A172 (cell line): ENCODE measurements at regions not wholly inside any gene's neighbourhood (a gene's known extent, or its start where the extent isn't known, plus 50 kb on each side); places are given as distances from the start of the nearest gene placed in this dataset.
"Not testable (repeated sequence)": the region's sequence is repeated elsewhere in the genome, so short reads cannot be mapped to it uniquely, and the experiment has no call there.

Experiments
- DNase-seq: peaks from one replicate; pipeline ENCODE4 v3.0.0-alpha.2; 2015; ENCODE audit warnings: low spot score

GRCh38 chr10:36452851-36453250 lies 672.5 kb upstream of the ANKRD30A start:
- no peak for DNase-seq

- no peak for DNase-seq
Measured at GRCh38 chr10:36451391-36451970, 673.9 kb upstream of the ANKRD30A start.

DNA sequence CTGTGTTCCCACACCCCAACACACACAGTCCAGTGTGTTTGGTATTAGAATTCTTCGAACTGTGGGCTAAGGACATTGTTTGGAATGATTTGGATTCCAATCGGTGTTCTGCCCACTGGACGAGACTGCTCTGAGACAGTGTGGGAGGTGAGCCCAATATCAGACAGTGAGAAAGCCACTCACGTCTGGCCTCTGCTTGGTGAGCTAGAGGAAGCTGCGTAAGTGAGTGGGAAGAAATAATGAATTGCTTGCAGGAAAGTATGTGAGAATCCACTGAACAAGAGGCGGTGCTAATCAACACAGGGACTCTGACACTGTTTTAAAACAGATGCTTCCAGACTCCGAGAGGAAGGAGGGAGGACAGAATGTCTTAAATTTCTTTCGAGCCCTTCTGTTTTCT lies 675.0 kb upstream of the ANKRD30A start:
- DNase-seq: no peak

DNA sequence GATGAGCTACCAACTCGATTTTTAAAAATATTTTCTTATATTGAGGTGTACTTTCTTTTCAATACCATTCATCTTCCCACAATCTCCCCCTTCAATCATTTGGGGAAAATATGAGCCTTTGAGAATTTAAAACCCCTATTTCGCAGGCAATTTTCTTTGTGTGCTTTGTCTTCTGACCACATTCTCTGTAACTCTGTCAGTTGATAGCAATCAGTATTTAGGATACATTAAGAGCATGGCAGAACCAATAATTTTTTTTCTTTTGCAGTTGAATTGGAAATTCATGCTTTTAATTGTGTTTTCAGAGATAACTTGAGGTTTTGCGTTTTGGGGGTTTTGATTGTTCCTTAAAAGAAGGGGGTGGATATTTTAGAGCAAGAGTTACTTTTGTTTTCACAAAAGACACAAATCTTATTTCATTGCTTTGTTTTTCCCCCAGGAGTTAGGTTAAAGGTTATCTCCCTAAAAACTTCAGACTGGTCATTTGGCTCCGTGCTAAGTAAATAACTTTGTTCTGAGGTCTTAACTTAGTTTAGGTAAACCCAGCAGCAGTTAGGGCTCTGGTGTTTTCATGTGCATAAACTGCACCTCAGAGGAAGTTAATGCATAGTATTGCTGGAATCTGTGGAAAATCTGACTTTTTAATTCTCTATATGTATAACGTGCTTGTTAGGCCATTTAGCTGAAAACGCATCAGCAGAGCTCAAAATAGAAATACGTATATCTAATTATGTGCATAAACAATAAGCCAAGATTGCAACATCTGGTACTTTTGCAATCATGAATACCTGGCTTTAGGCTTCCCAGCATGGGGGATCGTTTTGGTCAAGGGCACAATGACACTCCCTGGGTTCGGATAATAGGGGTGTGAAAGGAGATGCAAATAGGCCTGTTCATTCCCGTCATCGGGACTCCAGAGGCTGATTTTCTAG lies 676.4 kb upstream of the ANKRD30A start:
- no peak for DNase-seq

DNA sequence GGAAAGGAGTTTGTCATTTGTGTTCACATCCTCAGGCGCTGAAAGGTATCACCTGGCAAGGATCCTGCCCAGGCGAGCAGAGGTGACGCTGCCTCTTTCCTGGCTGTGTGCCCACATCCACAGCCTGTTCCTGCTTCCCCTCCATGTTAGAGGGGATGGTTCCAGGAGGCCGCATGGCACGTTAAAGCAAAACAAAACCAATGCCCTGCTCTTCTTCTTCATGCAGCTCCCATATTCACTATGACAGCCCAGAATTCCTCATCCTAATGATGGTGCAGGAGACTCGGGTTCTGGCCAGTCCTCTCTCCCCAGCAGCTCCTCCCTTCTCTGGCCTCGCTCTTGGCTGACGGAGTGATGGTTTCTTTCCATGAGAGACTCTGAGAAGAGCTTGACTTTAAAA lies 678.5 kb upstream of the ANKRD30A start:
- DNase-seq: no peak

DNA sequence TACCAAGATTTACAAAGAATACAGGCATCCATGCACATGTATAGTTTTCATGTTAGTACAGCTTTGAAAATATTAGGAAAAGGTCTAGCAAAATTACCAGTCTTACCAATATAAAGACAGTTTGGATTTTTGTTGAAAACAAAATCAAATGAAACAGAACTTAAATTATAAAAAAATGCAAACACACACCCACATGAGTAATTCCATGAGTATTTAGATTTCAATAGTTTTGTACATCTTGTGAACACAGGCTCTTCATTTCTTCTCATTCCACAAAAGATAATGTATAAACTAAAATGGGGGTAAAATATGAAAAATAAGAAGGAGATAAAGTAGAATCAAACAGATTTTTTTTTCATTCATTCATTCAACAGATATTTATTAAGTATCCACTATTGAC lies 682.2 kb upstream of the ANKRD30A start:
- DNase-seq: no peak

- peak; percentile 48 for DNase-seq
Measured at GRCh38 chr10:36441557-36441956, 683.8 kb upstream of the ANKRD30A start.

GRCh38 chr10:36440539-36440938 lies 684.9 kb upstream of the ANKRD30A start:
- DNase-seq: no peak

GRCh38 chr10:36437367-36437766 lies 688.0 kb upstream of the ANKRD30A start:
- DNase-seq: no peak

GRCh38 chr10:36428507-36428906 lies 696.9 kb upstream of the ANKRD30A start:
- no peak for DNase-seq

GRCh38 chr10:36425131-36425797 lies 700.1 kb upstream of the ANKRD30A start:
- DNase-seq: no peak

GRCh38 chr10:36424502-36424901 lies 700.9 kb upstream of the ANKRD30A start:
- DNase-seq: no peak

DNA sequence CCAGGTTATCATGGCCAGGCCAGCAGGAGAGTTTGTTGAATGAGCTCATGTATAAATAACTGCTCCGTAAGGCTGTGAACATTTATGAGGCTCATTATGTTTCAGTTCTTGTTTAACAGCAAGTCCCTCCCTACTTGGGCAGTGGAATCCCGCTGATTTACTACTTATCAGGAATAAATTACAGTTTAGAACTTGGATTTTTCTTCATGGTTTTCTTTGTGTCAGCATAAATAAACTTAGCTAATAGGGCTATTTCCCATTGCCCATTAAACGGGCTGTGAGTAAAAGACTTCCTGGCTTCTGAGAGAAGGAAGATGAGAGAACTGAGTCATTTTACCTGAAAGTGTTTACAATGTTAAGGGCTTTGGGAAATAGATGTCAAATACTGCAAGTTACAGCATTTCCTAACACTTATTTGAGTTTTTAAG lies 701.6 kb upstream of the ANKRD30A start:
- peak; percentile 63 for DNase-seq

DNA sequence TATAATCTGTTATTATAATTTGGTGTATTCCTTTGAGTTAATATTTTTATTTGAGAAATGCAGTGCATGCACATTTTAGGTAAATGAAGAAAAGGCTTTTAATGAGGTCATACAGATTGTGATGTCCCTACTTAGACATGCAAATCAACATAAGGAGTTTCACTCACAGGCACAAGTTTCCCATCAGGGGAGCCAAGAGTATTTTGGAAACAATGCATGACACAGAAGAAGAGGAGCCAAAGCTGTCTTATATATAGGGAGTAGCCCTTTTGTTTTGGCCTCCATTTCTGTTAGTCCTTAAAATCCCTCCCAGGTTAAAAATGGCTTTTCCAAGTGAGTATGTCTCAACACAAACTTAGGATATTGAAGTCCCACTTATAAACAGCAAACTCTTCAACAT lies 703.4 kb upstream of the ANKRD30A start:
- no peak for DNase-seq

- no peak for DNase-seq
Measured at GRCh38 chr10:36416513-36416912, 708.9 kb upstream of the ANKRD30A start.

GRCh38 chr10:36412942-36413341 lies 712.5 kb upstream of the ANKRD30A start:
- no peak for DNase-seq

GRCh38 chr10:36400238-36400637 lies 725.2 kb upstream of the ANKRD30A start:
- not testable (repeated sequence) for DNase-seq

DNA sequence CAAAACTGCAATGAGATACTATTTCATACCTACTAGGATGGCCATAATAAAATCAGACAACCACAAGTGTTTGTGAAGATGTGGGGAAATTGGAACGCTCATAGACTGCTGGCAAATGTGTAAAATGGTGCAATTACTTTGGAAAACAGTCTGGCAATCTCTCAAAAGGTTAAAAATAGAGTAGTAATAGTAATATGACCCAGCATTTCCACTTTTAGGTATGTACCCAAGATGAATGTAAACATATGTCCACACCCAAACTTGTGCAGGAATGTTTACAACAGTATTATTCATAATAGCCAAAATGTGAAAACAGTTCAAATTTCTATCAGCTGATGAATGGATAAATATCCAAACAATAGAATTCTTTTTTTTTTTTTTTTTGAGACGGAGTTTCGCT lies 731.6 kb upstream of the ANKRD30A start:
- no peak for DNase-seq

DNA sequence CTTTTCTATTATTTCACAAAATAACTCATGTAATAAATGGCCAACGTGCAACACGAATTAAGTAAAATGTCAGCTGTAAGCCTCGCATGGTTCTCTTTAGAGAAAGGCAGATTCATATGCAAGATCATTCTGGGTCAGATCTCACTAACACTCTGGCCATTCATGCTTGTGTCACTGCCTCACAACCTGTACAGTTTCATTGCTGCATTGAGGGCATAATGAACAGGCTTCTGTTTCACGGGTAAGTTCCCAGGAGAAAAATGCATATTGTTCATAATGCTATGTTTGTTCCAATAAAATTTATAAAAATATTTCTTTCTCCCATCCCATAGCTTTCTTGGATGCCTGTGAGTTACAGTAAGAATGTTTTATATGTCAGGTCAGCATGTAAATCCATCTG lies 734.0 kb upstream of the ANKRD30A start:
- no peak for DNase-seq

GRCh38 chr10:36390221-36390620 lies 735.2 kb upstream of the ANKRD30A start:
- no peak for DNase-seq

GRCh38 chr10:36388166-36388565 lies 737.2 kb upstream of the ANKRD30A start:
- DNase-seq: no peak

GRCh38 chr10:36385693-36386092 lies 739.7 kb upstream of the ANKRD30A start:
- no peak for DNase-seq

DNA sequence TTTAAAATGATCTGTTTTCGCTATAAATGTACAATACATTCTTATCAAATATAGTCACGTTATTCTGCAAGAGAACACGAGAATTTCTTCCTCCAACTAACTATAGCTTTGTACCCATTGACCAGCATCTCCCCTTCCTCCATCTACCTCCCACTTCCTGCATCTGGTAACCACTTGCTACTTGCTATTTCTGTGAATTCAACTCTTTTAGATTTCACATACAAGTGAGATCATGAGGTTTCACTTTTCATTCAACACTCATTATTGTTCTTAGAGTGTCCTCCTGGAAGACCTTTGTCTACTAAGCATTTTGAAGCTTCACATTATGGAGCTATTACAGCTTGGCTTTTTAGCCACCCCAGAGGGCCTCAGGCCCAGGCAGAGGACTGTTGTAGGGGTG lies 741.3 kb upstream of the FZD8 start:
- no peak for DNase-seq
